Superior temporal gyrus (tissue), 1 donor: ENCODE measurements at regions not wholly inside any gene's neighbourhood (a gene's known extent, or its start where the extent isn't known, plus 50 kb on each side); places are given as distances from the start of the nearest gene placed in this dataset.

Experiments used
- DNase-seq: peaks from one replicate; pipeline ENCODE4 v3.0.0-alpha.2; 2016; ENCODE audit errors: extremely low spot score

DNA sequence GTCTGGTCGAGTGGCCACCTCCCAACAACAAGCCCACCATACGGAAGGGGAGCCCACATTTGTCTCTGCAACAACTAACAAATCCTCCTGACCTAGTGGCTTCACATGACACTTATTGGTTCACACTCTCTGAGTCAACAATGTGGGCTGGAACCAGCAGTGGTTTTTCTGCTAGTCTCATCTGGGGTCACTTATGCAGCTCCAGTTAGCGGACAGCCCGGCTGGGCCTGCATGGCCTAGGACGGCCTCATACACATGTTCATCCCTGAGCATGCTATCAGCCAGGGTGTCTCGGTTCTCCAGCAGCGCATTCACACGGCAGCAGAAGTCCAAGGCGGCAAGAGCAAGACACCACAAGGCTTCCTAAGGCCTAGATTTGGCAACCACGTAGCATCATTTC lies 281.7 kb downstream of the XXYLT1 start:
- DNase-seq = no peak

DNA sequence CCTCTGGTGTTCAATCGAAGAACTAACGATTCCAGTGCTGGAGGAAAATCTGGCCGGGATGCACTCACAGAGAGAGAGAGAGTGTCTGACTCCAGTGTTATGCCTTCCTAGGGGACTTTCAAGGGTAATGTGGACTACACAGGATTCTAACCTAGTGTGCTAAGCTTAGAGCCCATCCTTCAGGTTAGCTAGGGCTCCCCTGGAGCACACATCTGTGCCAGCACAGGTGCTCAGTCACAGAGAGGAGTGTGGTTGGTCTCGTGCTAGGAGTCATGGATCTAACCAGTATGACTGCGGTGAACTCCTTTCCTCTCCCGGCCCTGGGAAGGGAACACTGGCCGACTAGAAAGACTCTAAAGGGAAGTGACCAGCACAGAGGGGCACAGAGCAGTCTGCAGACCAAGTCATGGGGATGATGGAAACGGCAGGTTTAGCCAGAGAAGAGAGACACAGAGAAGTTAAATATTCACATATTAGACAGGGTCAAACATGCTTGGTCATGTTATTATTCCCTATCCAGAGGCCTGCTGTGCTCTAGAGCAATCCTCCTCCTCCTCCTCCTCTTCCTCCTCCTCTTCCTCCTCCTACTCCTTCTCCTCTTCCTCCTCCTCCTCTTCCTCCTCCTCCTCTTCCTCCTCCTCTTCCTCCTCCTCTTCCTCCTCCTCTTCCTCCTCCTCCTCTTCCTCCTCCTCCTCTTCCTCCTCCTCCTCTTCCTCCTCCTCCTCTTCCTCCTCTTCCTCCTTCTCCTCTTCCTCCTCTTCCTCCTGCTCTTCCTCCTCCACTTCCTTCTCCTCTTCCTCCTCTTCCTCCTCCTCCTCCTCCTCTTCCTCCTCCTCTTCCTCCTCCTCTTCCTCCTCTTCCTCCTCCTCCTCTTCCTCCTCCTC lies 280.3 kb downstream of the XXYLT1 start:
- no peak for DNase-seq

DNA sequence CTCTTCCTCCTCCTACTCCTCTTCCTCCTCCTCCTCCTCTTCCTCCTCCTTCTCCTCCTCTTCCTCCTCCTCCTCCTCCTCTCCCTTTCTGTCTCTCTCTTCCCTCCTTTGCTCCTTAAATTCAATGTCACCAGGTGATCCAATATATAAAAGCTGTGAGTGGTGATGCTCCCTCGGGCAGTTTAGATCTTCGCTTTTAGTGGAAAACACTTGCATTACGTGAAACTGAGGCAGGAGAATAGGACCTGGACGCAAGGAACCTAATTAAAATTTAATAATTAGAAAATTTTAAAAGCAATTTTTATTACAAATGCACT lies 279.7 kb downstream of the XXYLT1 start:
- no peak for DNase-seq

DNA sequence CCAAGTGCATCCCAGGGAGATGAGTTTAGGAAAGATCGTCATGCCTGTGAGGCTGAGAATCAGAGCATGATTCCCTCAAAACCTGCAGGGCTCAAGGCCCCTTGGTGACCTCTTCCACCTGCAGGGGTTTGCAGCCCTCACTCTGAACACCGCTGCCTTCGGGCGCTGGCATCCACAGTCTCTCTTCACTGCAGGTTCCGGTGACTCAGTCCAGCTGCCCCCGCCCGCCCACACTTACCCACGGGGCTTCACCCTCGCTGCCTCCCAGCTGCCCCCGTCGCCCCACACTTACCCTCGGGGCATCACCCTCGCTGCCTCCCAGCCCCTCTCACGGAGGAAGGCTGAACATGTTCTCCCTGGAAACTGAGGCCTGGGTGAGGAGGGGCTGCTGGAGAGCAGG lies 277.1 kb downstream of the XXYLT1 start:
- no peak for DNase-seq

DNA sequence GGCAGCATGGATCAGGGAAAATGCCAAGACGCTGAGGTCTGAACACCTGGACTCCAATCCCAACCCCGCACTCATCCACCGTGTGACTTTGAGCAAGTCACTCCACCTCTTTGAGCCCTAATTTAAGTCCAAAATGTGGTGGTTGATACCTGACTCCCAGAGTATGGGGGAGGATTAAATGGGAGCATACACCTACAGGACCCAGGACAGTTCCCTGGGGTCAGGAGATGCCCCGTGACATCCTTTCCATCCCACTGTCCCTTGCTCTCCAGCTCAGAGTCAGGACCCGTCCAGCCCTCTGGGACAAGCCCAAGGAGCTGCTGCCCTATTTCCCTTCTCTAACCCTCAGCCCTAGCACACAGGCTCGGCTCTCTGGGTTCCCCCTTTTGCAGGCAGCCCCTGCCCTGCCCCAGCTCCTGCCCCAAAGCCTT lies 276.4 kb downstream of the XXYLT1 start:
- DNase-seq = no peak

DNA sequence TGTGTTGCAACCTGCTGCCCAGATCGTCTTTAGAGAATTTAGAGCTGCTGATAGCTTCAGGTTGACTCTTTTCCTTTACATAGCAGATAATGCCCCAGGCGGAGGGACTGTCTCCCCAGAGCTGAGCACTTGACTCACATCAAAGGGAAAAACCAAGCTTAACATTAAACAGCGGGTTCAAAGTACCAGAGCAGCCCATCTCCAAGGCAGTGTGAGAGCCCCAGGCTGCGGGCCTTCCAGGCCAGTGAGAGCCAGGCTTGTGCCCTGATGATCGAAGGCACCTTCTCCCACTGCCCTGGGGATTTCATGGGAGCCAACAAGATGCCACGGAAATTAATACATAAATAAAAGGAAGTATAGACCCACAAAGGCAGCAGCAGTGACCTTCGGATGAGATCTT lies 275.6 kb downstream of the XXYLT1 start:
- no peak for DNase-seq

DNA sequence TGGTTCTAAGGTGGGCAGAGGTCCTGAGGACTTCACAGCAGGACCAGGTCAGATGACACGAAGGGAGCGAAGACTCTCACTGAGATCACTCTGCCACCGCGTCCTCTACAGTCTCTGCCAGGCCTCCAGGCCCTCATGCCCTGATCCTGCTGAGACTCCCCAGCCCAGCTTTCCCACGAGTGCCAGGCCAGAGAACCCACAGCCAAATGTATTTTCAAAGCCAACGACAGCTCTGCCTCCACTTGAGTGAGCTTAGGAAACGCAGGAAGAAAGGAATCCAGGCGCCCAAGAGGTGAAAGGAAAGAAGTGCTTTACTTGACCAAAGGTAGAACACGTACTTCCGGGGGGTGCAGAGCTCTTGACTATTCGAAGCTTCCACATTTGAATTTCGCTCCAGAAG lies 275.0 kb downstream of the XXYLT1 start:
- no peak for DNase-seq

DNA sequence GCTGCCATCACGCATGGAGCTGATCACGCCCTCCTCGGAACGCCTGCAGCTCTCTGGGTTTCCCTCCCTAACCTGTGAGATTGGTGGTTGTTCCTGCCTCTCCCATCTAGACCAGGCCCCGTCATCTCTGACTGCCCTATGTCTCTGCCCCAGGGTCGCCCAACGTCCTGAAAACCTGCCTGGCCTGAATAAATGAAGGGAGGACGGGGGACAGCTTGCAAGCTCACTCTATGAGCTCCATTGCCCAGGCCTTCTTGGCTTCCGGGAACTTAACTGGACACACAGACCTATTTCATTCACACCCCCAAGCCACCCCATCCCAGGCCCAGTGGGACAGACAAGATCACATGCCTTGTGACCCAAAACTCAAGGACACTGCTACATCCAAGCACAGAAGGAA lies 274.2 kb downstream of the XXYLT1 start:
- DNase-seq = no peak

DNA sequence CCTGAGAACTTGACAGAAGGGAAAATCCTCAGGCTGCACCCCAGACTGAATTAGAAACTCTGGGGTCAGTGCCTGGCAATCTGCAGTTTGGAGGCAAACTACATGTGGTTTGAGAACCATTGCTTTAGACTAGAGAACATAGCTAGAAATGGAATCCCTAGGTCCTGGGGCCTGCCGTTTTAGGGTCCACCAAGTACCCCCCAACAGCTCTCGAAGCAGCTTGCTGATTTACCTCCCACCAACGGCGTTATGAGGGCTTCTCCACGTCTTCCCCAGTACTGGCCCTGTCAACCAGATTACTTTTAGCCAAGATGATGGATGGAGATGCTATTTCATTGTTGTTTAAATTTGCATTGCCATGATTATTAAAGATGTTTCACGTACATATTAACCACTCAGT lies 272.5 kb downstream of the XXYLT1 start:
- no peak for DNase-seq

DNA sequence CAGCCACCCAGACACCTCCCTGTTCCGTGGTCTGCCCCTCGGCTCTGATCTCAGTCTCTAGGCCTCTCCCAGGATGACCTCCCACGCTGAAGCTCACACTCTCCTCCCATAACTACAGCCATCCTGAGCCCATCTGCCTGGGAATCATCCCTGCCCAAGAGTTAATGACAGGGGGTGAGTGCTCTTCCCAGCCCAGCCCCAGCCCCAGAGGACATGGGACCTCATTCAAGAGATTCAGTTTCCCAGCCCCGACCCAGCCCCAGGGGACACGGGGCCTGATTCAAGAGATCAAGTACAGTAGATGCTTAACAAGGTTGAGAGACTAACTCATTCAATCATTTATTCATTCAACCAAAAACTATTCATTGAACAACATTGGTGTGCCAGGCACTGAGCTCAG lies 272.0 kb downstream of the XXYLT1 start:
- DNase-seq = no peak

DNA sequence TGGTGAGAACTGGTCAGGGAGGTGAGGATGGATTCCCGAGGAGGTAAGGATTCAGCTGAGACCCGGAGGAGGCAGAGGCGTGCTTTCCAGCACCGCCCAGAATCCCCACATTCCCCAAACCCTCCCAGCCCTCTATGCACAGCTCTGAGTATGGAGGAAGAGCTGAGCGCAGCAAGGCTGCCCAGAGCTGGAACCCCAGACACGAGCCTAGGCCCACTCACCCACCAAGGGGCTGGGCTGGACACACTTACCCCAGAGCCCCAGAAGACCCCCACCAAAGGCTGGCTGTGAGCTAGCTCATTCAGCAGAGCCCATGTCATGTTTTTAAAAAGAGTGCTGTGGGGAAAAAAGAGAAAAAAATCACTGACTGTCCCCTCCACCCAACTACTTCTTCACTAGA lies 271.5 kb downstream of the XXYLT1 start:
- DNase-seq = no peak

DNA sequence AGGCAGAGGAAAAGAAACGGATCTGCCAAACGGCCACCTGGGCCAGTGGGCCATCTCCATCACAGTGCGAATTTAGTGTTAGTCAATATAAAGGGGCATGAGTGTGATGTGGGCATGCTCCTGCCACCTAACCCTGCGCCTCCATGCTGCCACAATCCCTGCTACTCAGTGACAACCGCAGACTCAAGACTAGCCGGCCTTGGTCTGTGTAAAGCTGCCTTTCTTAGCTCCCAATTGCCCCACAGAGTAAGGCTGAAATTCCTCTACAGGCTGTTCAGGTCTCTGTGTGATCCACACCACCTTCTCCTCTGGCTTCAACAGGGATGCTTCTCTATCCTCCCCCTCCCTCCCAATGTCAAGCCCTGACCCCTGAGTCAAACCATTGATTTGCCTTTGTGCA lies 269.7 kb downstream of the XXYLT1 start:
- no peak for DNase-seq

DNA sequence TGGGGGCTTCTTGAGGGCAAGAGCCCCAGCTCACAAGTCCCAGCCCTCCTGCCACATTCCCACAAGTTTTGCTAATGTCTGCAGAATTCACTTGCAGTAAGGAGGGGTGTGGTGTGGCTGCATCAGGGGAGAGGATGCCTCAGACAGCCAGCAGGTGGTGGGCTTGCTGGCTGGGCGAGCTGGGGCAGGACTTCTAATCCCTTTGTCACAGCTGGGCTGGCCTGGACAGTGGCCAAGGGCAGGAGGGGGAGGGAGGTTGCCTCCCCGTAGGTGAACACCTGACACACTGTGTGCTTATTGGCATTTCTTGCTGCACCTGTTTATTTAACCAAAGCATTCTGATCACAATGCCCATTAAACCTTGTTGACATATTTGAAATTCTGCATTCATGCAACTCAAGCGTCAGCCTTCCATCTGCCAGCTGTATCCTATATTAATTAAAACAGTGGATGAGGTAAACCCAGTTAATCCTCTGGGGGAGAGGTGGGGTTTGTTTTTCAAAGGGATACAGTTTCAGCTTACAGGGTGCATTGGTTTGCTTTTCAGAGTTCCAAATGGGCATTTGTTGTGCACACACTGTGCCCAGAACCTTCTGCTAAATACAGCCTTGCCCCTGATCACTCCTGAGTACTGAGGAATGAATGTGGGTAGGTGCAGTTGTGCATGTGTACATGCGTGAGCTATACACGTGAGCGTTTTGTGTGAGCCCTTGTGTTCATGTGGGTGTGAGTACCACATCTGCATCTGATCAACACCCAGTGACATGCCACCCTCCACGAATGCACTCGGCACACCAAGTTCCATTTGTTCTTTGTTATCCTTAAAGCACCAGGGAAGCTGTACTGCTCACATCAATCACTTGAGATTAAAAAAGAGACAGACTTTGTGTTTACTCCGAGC lies 268.7 kb downstream of the XXYLT1 start:
- no peak for DNase-seq

DNA sequence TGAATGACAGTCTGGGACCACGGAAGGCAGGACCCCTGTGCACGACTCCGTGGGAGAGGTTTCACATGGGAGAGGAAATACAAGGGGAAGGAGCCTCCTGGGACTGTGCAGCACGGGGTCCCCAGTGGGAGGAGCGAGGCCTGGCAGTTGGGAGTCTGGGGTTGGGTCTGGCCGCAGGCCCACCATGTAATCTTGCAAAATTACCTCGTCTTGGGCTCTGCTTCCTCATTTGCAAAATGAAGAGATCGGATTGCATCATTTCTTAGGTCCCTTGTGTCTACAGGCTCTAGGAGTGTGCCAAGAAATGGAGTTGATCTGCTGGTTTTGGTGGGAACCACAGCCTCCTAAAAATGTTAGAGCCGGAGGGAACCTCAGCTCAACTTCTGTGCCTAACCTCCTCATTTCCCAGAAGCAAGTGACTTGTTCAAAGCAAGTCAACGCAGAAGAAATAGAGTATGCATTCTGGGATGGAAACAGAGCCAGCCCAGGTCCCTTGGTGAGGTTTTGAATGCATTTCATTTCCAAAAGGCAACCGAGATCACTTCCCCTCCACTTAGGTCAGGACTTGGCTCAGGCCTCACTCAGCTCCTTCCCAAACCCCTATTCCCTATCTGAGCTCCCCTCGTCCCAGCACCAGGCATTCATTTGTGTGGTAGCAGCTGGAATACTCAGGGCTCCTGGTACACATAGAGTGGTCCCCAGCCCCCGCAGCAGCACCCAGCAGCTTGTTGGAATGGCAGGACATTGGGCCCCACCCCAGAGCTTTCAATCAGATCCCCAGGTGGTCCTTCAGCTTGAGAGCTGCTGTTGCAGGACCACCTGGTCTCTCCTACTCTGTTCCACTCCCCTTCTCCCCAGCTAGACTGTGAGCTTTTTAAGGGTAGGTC lies 267.7 kb downstream of the XXYLT1 start:
- no peak for DNase-seq

DNA sequence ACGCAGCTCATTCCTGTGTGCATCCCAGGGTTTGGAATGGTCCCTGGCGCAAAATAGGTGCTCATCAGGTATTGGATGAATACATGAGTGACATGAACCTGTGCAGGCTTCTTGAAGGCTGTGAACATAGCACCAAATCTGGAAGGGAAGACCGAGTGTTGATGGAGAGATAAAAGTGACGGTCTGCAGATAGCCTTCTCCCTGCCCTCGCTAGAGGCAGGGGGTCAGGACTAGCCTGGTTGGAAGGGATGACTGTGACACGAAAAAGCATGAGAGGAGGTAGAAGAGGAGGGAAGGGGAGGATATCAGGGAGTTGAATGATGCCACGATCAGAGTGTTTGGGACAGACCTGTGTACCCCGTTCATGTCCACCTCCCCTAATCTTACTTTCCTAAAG lies 267.1 kb downstream of the XXYLT1 start:
- DNase-seq = no peak

DNA sequence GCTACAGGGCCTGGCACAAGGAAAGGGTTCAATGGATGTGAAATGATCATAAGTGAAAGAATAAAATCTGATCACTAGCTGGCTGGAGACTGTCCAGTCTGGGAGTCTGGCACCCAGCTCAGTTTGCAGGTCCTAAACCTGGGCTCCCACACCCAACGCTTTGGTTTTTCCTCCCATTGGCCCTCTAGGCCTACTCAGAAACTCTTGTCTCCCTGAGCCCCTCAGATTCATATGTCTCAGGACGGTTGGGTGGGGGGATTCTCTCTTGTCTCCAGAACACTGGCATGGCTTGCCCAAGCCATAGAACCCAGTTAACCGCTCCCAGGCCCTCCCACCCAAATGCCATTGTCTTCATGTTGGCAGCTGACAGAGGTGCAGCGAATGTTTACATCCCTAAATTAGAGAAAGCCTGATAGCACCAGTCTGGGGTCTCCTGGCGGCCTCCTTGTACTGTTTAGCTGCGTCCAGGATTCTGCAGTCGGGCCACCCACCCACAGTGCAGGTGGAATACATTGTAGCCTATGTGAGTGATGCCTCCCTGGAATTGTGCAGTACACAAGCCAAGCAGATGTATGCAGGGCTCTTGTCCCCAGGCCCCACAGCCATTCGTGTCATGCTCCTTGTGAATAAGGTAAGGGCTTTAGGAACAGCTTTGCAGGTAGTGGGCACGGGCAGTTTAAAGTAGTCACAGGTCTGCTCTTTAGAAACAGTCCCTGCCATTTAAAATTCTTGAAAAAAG lies 266.3 kb downstream of the XXYLT1 start:
- no peak for DNase-seq

DNA sequence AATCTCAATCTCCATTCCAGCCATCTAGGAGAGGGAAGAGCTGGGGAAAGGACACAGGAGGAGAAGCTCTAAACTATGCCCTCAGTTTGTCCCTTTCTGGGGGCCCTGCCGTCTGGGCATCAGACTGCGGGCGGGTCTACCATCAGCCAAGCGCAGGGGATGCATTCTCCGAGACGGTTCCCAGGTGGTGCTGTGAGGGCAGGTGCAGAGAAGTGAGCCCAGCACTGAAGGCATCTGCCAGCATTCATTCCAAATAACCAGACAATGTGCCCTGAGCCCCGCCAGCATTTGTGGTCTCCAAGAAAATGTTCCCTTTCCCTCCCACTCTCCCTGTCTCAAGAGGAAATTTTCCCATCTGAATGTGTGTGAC lies 265.7 kb downstream of the XXYLT1 start:
- DNase-seq = no peak

DNA sequence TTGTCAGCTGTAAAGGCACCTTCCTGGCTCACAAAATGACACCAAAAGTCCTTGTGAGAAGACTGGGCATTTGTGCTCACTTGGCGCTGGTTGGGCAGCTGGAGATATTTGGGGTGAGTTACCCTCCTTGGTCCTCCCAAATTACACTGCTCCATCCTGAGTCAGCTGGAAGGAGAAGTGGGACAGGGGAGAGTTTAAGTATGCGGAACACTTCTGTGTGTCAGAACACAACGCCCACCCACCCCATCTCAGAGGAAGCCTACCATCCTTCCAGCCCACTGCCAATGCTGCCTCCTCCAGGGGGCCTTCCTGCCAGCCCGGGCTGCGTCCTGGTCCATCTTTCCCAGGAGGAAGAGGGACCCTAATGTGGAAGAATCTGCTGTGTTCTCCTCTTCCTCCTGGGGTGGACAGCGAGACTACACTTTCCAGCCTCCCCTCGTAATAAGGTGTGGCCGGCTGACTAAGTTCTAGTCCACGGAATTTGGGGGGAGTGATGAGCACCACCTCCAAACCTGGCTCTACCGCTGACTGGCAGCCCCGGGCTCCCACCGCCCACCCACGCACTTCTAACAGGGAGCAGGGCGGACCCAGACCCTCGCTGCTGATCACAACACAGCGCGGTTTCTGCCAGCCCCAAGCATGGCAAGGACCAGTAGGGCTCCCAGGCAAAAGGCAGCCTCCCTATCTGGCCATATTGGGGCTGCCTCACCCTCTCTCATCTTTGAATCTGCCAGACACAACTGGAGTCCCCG lies 265.0 kb downstream of the XXYLT1 start:
- no peak for DNase-seq

DNA sequence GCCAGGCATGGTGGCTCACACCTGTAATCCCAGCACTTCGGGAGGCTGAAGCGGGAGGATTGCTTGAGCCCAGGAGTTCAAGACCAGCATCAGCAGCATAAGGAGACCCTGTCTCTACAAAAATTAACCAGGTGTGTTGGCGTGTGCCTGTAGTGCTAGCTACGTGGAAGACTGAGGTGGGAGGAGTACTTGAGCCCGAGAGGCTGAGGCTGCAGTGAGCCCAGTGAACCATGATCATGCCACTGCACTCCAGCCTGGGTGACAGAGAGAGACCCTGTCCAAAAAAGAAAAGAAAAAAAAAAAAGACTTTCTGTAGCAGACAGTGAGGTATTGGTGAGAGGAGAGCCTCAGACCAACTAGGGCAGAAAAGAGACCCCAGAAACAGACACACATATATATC lies 263.8 kb downstream of the XXYLT1 start:
- no peak for DNase-seq

DNA sequence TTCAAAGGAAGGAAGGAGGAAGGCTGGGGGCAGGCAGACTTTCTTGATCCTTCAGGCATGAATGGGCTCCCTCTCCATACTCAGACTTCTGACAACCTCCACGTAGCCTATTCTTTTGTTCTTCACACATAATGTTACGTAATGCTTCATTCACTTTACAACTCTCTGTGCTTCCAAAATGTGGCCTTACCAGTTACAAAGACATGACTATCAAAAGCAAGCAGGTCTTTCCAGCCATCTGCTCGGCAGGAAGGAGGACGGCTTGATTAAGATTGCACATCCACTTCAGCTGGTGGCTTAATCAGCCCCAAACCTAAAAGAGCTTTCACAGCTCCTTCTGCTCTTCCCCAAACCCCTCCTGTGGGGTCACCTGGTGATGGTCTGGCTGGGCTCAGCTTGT lies 263.2 kb downstream of the XXYLT1 start:
- DNase-seq = no peak

DNA sequence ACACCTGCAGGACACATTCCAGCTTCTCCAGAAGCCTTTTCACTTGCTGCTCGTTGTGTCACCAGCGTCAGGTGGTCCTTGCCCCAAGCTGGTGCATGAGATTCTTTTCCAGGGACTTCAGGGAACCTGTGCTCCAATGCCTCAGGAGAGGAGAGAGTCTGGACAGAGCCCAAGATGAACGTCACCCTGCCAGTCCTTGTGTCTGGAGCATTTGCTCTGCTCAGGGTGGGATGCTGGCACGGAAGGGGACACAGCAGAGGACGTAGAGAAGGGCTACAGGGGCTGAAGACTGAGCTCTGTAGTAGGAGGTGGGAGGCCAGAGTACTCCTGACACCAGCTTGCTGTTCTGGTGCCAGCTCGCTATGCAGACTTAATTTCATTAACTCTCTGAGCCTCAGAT lies 262.1 kb downstream of the XXYLT1 start:
- no peak for DNase-seq
